ENCODE measurements at regions not wholly inside any gene's neighbourhood (a gene's known extent, or its start where the extent isn't known, plus 50 kb on each side); places are given as distances from the start of the nearest gene placed in this dataset.

GRCh38 chr15:67997996-67998395 is 56.1 kb upstream of the PIAS1 start:
- ChIA-PET CTCF (interaction anchor here (0.7 kb wide), 2 partner anchors 83 to 93 kb away, joined by 3 read pairs; no protein-coding TSS in a partner anchor), POLR2A (ENCODE audit: unreplicated experiment) (interaction anchor here (0.6 kb wide), 1 partner anchor 133 kb away, joined by 3 read pairs; no protein-coding TSS in a partner anchor)
- Histone ChIP-seq H3K9me2 (replicated peaks; ENCODE audit: low read length) (no peaks in the 10 kb centered on the region; the same call in 1 of the 2 replicates), H3K9me3 (ENCODE audit: low read length) (no peaks in the 10 kb centered on the region), H3K36me3 (ENCODE audit: low read depth, low read length) (no peaks in the 10 kb centered on the region), H3K27me3 (ENCODE audit: low read length) (no peaks in the 10 kb centered on the region), H3K27ac (ENCODE audit: low read length) (peak overlapping the region; percentile 88), H4K20me1 (ENCODE audit: low read length) (no peaks in the 10 kb centered on the region), H3K79me2 (ENCODE audit: low read length) (no peaks in the 10 kb centered on the region), H3F3A (ENCODE audit: low read length, unreplicated experiment) (peaks cover 10% of the 10 kb centered on the region), H3K4me3 (ENCODE audit: low read length) (no peak overlapping the region), H2AFZ (ENCODE audit: low read length) (no peak overlapping the region), H3K4me2 (ENCODE audit: low read length) (peak overlapping the region; percentile 75), H3K4me1 (ENCODE audit: insufficient read depth, low read length) (peaks cover 25% of the 10 kb centered on the region), H3K9ac (ENCODE audit: low read length) (peak overlapping the region; percentile 61)
- intact Hi-C loops (cut with micrococcal nuclease): loop anchor here (1.0 to 10.0 kb wide), 3 partner anchors 22 to 133 kb away; no protein-coding TSS in a partner anchor
- no TSS peak for BruUV-seq (replicated peaks)
- peak; percentile 84 for DNase-seq
- TF ChIP-seq EZH2 (IDR thresholded peaks at IDR 0.05; ENCODE audit: low read length, unreplicated experiment) (no peak), EZH2phosphoT487 (IDR thresholded peaks at IDR 0.05; ENCODE audit: borderline replicate concordance, low read length) (no peak), CTCF (conservative IDR thresholded peaks at IDR 0.05; ENCODE audit: low read depth, low read length) (no peak)
- peak; percentile 51 for ATAC-seq

GRCh38 chr15:67998599-67999133 is 55.4 kb upstream of the PIAS1 start:
- no peaks in the 10 kb centered on the region for H3K36me3 ChIP-seq (ENCODE audit: low read depth, low read length)
- TF ChIP-seq EZH2phosphoT487 (IDR thresholded peaks at IDR 0.05; ENCODE audit: borderline replicate concordance, low read length) (no peak), EZH2 (IDR thresholded peaks at IDR 0.05; ENCODE audit: low read length, unreplicated experiment) (no peak), CTCF (conservative IDR thresholded peaks at IDR 0.05; ENCODE audit: low read depth, low read length) (no peak)
- peak overlapping the region; percentile 8; the same call in 1 of the 2 replicates for H3K4me3 ChIP-seq (ENCODE audit: low read length)
- CTCF ChIA-PET: interaction anchor here (0.5 to 0.7 kb wide), 3 partner anchors 84 to 177 kb away, joined by 3 read pairs; no protein-coding TSS in a partner anchor
- peak overlapping the region; percentile 88 for H3K27ac ChIP-seq (ENCODE audit: low read length)
- peak; percentile 85 for DNase-seq
- POLR2A ChIA-PET (ENCODE audit: unreplicated experiment): interaction anchor here (0.6 kb wide), 1 partner anchor 132 kb away, joined by 3 read pairs; no protein-coding TSS in a partner anchor
- no peaks in the 10 kb centered on the region for H3K9me3 ChIP-seq (ENCODE audit: low read length)
- H3F3A ChIP-seq (ENCODE audit: low read length, unreplicated experiment): peaks cover 10% of the 10 kb centered on the region
- H4K20me1 ChIP-seq (ENCODE audit: low read length): no peaks in the 10 kb centered on the region
- BruUV-seq (replicated peaks): no TSS peak
- H3K27me3 ChIP-seq (ENCODE audit: low read length): no peaks in the 10 kb centered on the region
- H3K9me2 ChIP-seq (replicated peaks; ENCODE audit: low read length): no peaks in the 10 kb centered on the region; the same call in 1 of the 2 replicates
- ATAC-seq: peak; percentile 62
- no peaks in the 10 kb centered on the region for H3K79me2 ChIP-seq (ENCODE audit: low read length)
- H3K9ac ChIP-seq (ENCODE audit: low read length): peak overlapping the region; percentile 61
- no peak overlapping the region for H2AFZ ChIP-seq (ENCODE audit: low read length)
- H3K4me1 ChIP-seq (ENCODE audit: insufficient read depth, low read length): peaks cover 25% of the 10 kb centered on the region
- intact Hi-C loops (cut with micrococcal nuclease): loop anchor here (1.0 to 10.0 kb wide), 4 partner anchors 22 to 156 kb away; no protein-coding TSS in a partner anchor
- H3K4me2 ChIP-seq (ENCODE audit: low read length): peak overlapping the region; percentile 75
